ENCODE measurements at regions not wholly inside any gene's neighbourhood (a gene's known extent, or its start where the extent isn't known, plus 50 kb on each side); places are given as distances from the start of the nearest gene placed in this dataset.
A peak's percentile ranks its signal among the peaks of the same experiment; 100 is the strongest.

DNA sequence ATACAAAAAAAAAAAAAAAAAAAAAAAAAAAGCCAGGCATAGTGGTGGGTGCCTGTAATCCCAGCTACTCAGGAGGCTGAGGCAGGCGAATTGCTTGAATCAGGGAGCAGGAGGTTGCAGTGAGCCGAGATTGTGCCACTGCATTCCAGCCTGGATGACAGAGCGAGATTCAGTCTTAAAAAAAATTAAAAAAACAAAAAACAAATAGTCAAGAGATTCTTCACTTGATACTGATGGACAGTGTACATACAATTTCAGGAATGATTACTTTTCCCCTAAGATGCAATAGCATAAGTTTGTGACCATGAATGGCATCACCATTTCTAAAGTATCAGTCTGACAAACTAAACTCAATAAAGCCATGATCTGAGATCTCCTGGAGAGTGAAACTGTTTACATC is 60.8 kb upstream of the IVNS1ABP start:
- H3K4me3 ChIP-seq (replicated peaks; ENCODE audit: insufficient read depth, low read length), result no peak overlapping the region
- H3K27ac ChIP-seq (replicated peaks), result no peak overlapping the region
- TF ChIP-seq GABPA (IDR thresholded peaks at IDR 0.05; ENCODE audit: low read depth), result no peak
- no peaks in the 10 kb centered on the region for H3K27me3 ChIP-seq (ENCODE audit: insufficient read depth, poor library complexity, severe bottlenecking)
- DNase-seq (ENCODE audit: low read depth in 1 of 2, low spot score in 1 of 2), result no peak

GRCh38 chr1:185376840-185377635 is 60.0 kb upstream of the IVNS1ABP start:
- no peak for TF ChIP-seq SPI1 (IDR thresholded peaks at IDR 0.05; ENCODE audit: borderline replicate concordance, low read depth)
- no peak for TF ChIP-seq GABPA (IDR thresholded peaks at IDR 0.05; ENCODE audit: low read depth)
- TF ChIP-seq CTCF (IDR thresholded peaks at IDR 0.05; ENCODE audit: insufficient read depth, low read length), result no peak
- TF ChIP-seq REST (IDR thresholded peaks at IDR 0.05; ENCODE audit: insufficient replicate concordance, low read depth), result no peak
- TF ChIP-seq POLR2AphosphoS5 (IDR thresholded peaks at IDR 0.05; ENCODE audit: low read depth), result no peak
- Histone ChIP-seq H3K27ac (replicated peaks) (peak overlapping the region; percentile 30; the same call in 1 of the 2 replicates), H3K4me3 (replicated peaks; ENCODE audit: insufficient read depth, low read length) (no peak overlapping the region), H3K27me3 (ENCODE audit: insufficient read depth, poor library complexity, severe bottlenecking) (no peaks in the 10 kb centered on the region)
- no peak for DNase-seq (ENCODE audit: low read depth in 1 of 2, low spot score in 1 of 2)

- no peak for DNase-seq (ENCODE audit: low read depth in 1 of 2, low spot score in 1 of 2)
- Histone ChIP-seq H3K27me3 (ENCODE audit: insufficient read depth, poor library complexity, severe bottlenecking) (no peaks in the 10 kb centered on the region), H3K4me3 (replicated peaks; ENCODE audit: insufficient read depth, low read length) (no peak overlapping the region), H3K27ac (replicated peaks) (peak overlapping the region; percentile 30)
- no peak for TF ChIP-seq SPI1 (IDR thresholded peaks at IDR 0.05; ENCODE audit: borderline replicate concordance, low read depth)
- no peak for TF ChIP-seq REST (IDR thresholded peaks at IDR 0.05; ENCODE audit: insufficient replicate concordance, low read depth)
- no peak for TF ChIP-seq GABPA (IDR thresholded peaks at IDR 0.05; ENCODE audit: low read depth)
- TF ChIP-seq CTCF (IDR thresholded peaks at IDR 0.05; ENCODE audit: insufficient read depth, low read length), result no peak
- no peak for TF ChIP-seq POLR2AphosphoS5 (IDR thresholded peaks at IDR 0.05; ENCODE audit: low read depth)
These were observed 59.2 kb upstream of the IVNS1ABP start for GRCh38 chr1:185376288-185376687.

GRCh38 chr1:185375583-185375982 is 58.5 kb upstream of the IVNS1ABP start:
- Histone ChIP-seq H3K27me3 (ENCODE audit: insufficient read depth, poor library complexity, severe bottlenecking) (no peaks in the 10 kb centered on the region), H3K27ac (replicated peaks) (peak overlapping the region; percentile 30), H3K4me3 (replicated peaks; ENCODE audit: insufficient read depth, low read length) (no peak overlapping the region)
- DNase-seq (ENCODE audit: low read depth in 1 of 2, low spot score in 1 of 2), result peak in 1 of 2 experiments; percentile 37
- TF ChIP-seq GABPA (IDR thresholded peaks at IDR 0.05; ENCODE audit: low read depth), result 0 out of 2 replicates have a peak, but pooled peaks have one; percentile 30
- TF ChIP-seq CTCF (IDR thresholded peaks at IDR 0.05; ENCODE audit: insufficient read depth, low read length), result no peak
- no peak for TF ChIP-seq REST (IDR thresholded peaks at IDR 0.05; ENCODE audit: insufficient replicate concordance, low read depth)
- TF ChIP-seq POLR2AphosphoS5 (IDR thresholded peaks at IDR 0.05; ENCODE audit: low read depth), result no peak
- no peak for TF ChIP-seq SPI1 (IDR thresholded peaks at IDR 0.05; ENCODE audit: borderline replicate concordance, low read depth)

Data from HL-60 (cell line).